OCI-LY1 (cell line): ENCODE measurements at regions not wholly inside any gene's neighbourhood (a gene's known extent, or its start where the extent isn't known, plus 50 kb on each side); places are given as distances from the start of the nearest gene placed in this dataset.
A peak's percentile ranks its signal among the peaks of the same experiment; 100 is the strongest.

Source experiments
- H2AFZ ChIP-seq: fragments of 200-600 bp; sonication (generic), shearing (Covaris generic); 2 replicates; pipeline ENCODE4 v1.6.0; 2014; ENCODE audit warnings: antibody characterized with exemption, mild to moderate bottlenecking, low read length
- H3F3A ChIP-seq: fragments of 200-600 bp; sonication (generic), shearing (Covaris generic); 2 replicates; pipeline ENCODE4 v1.6.0; 2014; ENCODE audit warnings: mild to moderate bottlenecking, antibody characterized with exemption, low read length, moderate library complexity; ENCODE audit not compliant: insufficient read depth
- H3K27ac ChIP-seq: fragments of 200-600 bp; sonication (generic); 2 replicates; pipeline ENCODE4 v1.5.1; 2014; ENCODE audit warnings: low read length, mixed run types, mild to moderate bottlenecking, low read depth; ENCODE audit not compliant: poor library complexity, severe bottlenecking
- H3K27me3 ChIP-seq: fragments of 200-600 bp; sonication (generic); 2 replicates; pipeline ENCODE4 v1.6.0; 2014; ENCODE audit warnings: antibody characterized with exemption, mild to moderate bottlenecking, low read length, moderate library complexity; ENCODE audit not compliant: insufficient read depth
- H3K36me3 ChIP-seq: fragments of 200-600 bp; sonication (generic); 2 replicates; pipeline ENCODE4 v1.6.1; 2014; ENCODE audit warnings: mild to moderate bottlenecking, antibody characterized with exemption, low read length, moderate library complexity, mixed read lengths; ENCODE audit not compliant: insufficient read depth
- H3K4me1 ChIP-seq: fragments of 200-600 bp; sonication (generic); 2 replicates; pipeline ENCODE4 v1.5.1; 2014; ENCODE audit warnings: mild to moderate bottlenecking, low read length, moderate library complexity; ENCODE audit not compliant: insufficient read depth, severe bottlenecking
- H3K4me2 ChIP-seq: fragments of 200-600 bp; sonication (generic), shearing (Covaris generic); 2 replicates; pipeline ENCODE4 v1.6.1; 2014; ENCODE audit warnings: low read length
- H3K4me3 ChIP-seq: fragments of 200-600 bp; sonication (generic); 2 replicates; pipeline ENCODE4 v1.5.1; 2014; ENCODE audit warnings: low read length, low read depth, mild to moderate bottlenecking, mixed read lengths; ENCODE audit not compliant: poor library complexity, severe bottlenecking
- H3K79me2 ChIP-seq: fragments of 200-600 bp; shearing (Covaris generic); 2 replicates; pipeline ENCODE4 v1.6.1; 2016; ENCODE audit warnings: mixed run types, low read length, mixed read lengths; ENCODE audit not compliant: insufficient read depth
- H3K9ac ChIP-seq: fragments of 200-600 bp; sonication (generic), shearing (Covaris generic); 2 replicates; pipeline ENCODE4 v1.6.1; 2014; ENCODE audit warnings: mild to moderate bottlenecking, low read length, mixed read lengths
- H3K9me2 ChIP-seq: fragments of 200-600 bp; sonication (generic), shearing (Covaris generic); 2 replicates; pipeline ENCODE4 v1.6.1; 2014; ENCODE audit warnings: low read depth, mild to moderate bottlenecking, low read length, mixed read lengths
- H3K9me3 ChIP-seq: fragments of 200-600 bp; shearing (Covaris generic); 2 replicates; pipeline ENCODE4 v1.6.1; 2014; ENCODE audit warnings: low read length, mixed read lengths
- H4K20me1 ChIP-seq: fragments of 200-600 bp; sonication (generic), shearing (Covaris generic); 2 replicates; pipeline ENCODE4 v1.6.0; 2016; ENCODE audit warnings: mild to moderate bottlenecking, low read length; ENCODE audit not compliant: insufficient read depth
- CTCF ChIP-seq: fragments of 200-600 bp; sonication (generic), shearing (Covaris generic); IDR thresholded peaks from 2 replicates; pipeline ENCODE4 v1.5.1; 2017; ENCODE audit warnings: mild to moderate bottlenecking, antibody characterized with exemption, low read length, moderate library complexity, mixed read lengths
- EZH2 ChIP-seq: fragments of 200-600 bp; sonication (generic), shearing (Covaris generic); IDR thresholded peaks from 2 replicates; pipeline ENCODE4 v1.8.0; 2017; ENCODE audit warnings: borderline replicate concordance, mixed run types, mild to moderate bottlenecking, antibody characterized with exemption, low read length, moderate library complexity, mixed read lengths

GRCh38 chr1:111032295-111032897, 68.7 kb upstream of the LRIF1 start:
- H3K36me3 ChIP-seq, result no peaks in the 10 kb centered on the region

GRCh38 chr1:111030590-111030989, 66.9 kb upstream of the LRIF1 start:
- H4K20me1 ChIP-seq, result no peaks in the 10 kb centered on the region
- no peaks in the 10 kb centered on the region for H3F3A ChIP-seq
- H3K27ac ChIP-seq, result no peak overlapping the region
- TF ChIP-seq CTCF, result peak; percentile 96
- TF ChIP-seq EZH2, result no peak
- no peak overlapping the region for H3K4me3 ChIP-seq
- no peaks in the 10 kb centered on the region for H3K27me3 ChIP-seq
- H3K9ac ChIP-seq, result no peak overlapping the region
- peaks cover 13% of the 10 kb centered on the region for H3K4me1 ChIP-seq
- no peaks in the 10 kb centered on the region for H3K79me2 ChIP-seq
- no peaks in the 10 kb centered on the region; the same call in 1 of the 2 replicates for H3K9me3 ChIP-seq
- H3K4me2 ChIP-seq, result no peak overlapping the region
- no peak overlapping the region for H2AFZ ChIP-seq
- H3K36me3 ChIP-seq, result no peaks in the 10 kb centered on the region
- H3K9me2 ChIP-seq, result no peaks in the 10 kb centered on the region

More at GRCh38 chr1:111032295-111032897, 68.7 kb upstream of the LRIF1 start:
- no peaks in the 10 kb centered on the region for H4K20me1 ChIP-seq
- H3K4me3 ChIP-seq, result no peak overlapping the region
- peaks cover 13% of the 10 kb centered on the region for H3K4me1 ChIP-seq
- no peaks in the 10 kb centered on the region for H3F3A ChIP-seq
- no peaks in the 10 kb centered on the region for H3K27me3 ChIP-seq
- TF ChIP-seq EZH2, result no peak
- peak; percentile 78 for TF ChIP-seq CTCF
- H3K9ac ChIP-seq, result no peak overlapping the region
- no peaks in the 10 kb centered on the region; the same call in 1 of the 2 replicates for H3K9me3 ChIP-seq
- no peak overlapping the region for H2AFZ ChIP-seq
- H3K27ac ChIP-seq, result no peak overlapping the region
- no peak overlapping the region for H3K4me2 ChIP-seq
- H3K9me2 ChIP-seq, result no peaks in the 10 kb centered on the region
- H3K79me2 ChIP-seq, result no peaks in the 10 kb centered on the region

DNA sequence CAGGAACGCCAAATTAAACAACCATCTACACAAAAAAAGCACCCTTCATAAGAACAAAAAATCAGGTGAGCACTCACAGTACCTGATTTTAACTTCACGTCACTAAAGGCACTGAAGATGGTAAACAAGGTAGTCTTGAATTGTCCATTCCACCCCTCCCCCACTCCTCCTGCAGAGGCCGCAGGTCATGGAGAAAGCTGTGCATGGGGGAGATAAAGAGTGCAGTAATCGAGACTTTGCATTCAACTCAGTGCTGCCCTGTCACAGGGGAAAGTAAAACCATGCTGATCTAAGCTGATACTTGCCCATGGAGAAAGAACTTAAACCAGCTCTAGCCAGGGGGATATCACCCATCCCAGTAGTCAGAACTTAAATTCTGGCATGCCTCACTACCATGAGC, 61.4 kb upstream of the LRIF1 start:
- H3K79me2 ChIP-seq, result no peaks in the 10 kb centered on the region
- no peaks in the 10 kb centered on the region for H3K36me3 ChIP-seq
- H2AFZ ChIP-seq, result no peak overlapping the region
- no peak overlapping the region for H3K4me3 ChIP-seq
- no peaks in the 10 kb centered on the region for H3F3A ChIP-seq
- H3K4me2 ChIP-seq, result no peak overlapping the region; the same call in 1 of the 2 replicates
- H3K27ac ChIP-seq, result no peak overlapping the region
- H4K20me1 ChIP-seq, result no peaks in the 10 kb centered on the region
- H3K27me3 ChIP-seq, result no peaks in the 10 kb centered on the region
- H3K9ac ChIP-seq, result no peak overlapping the region
- peaks cover 14% of the 10 kb centered on the region for H3K4me1 ChIP-seq
- no peak for TF ChIP-seq CTCF
- TF ChIP-seq EZH2, result no peak
- no peaks in the 10 kb centered on the region for H3K9me2 ChIP-seq
- no peaks in the 10 kb centered on the region; the same call in 1 of the 2 replicates for H3K9me3 ChIP-seq
